ENCODE measurements at regions not wholly inside any gene's neighbourhood (a gene's known extent, or its start where the extent isn't known, plus 50 kb on each side); places are given as distances from the start of the nearest gene placed in this dataset.
"Not testable (repeated sequence)": the region's sequence is repeated elsewhere in the genome, so short reads cannot be mapped to it uniquely, and the experiment has no call there.

- DNase-seq (ENCODE audit: low read depth), result not testable (repeated sequence)
These were observed 227.1 kb upstream of the NBPF12 start for GRCh38 chr1:146710838-146711521.

GRCh38 chr1:146709302-146709701, 228.8 kb upstream of the NBPF12 start:
- not testable (repeated sequence) for DNase-seq (ENCODE audit: low read depth)

GRCh38 chr1:146704162-146704724, 233.9 kb upstream of the NBPF12 start:
- DNase-seq (ENCODE audit: low read depth), result not testable (repeated sequence)

GRCh38 chr1:146701320-146701719, 236.8 kb upstream of the NBPF12 start:
- not testable (repeated sequence) for DNase-seq (ENCODE audit: low read depth)

GRCh38 chr1:146695388-146695787, 242.7 kb upstream of the NBPF12 start:
- not testable (repeated sequence) for DNase-seq (ENCODE audit: low read depth)

- not testable (repeated sequence) for DNase-seq (ENCODE audit: low read depth)
These were observed 246.3 kb upstream of the NBPF12 start for GRCh38 chr1:146691798-146692197.

GRCh38 chr1:146688893-146689292, 249.2 kb upstream of the NBPF12 start:
- DNase-seq (ENCODE audit: low read depth), result not testable (repeated sequence)

GRCh38 chr1:146686777-146687366, 251.3 kb upstream of the NBPF12 start:
- DNase-seq (ENCODE audit: low read depth), result not testable (repeated sequence)

- not testable (repeated sequence) for DNase-seq (ENCODE audit: low read depth)
These were observed 255.0 kb upstream of the NBPF12 start for GRCh38 chr1:146683126-146683429.

- DNase-seq (ENCODE audit: low read depth), result not testable (repeated sequence)
These were observed 255.6 kb upstream of the NBPF12 start for GRCh38 chr1:146682227-146683125.

- not testable (repeated sequence) for DNase-seq (ENCODE audit: low read depth)
These were observed 264.3 kb upstream of the NBPF12 start for GRCh38 chr1:146673729-146674299.

- DNase-seq (ENCODE audit: low read depth), result not testable (repeated sequence)
These were observed 265.5 kb upstream of the NBPF12 start for GRCh38 chr1:146672608-146673007.

- not testable (repeated sequence) for DNase-seq (ENCODE audit: low read depth)
These were observed 266.5 kb upstream of the NBPF12 start for GRCh38 chr1:146671588-146671987.

- not testable (repeated sequence) for DNase-seq (ENCODE audit: low read depth)
These were observed 267.1 kb upstream of the NBPF12 start for GRCh38 chr1:146670832-146671566.

GRCh38 chr1:146666275-146666674, 271.8 kb upstream of the NBPF12 start:
- DNase-seq (ENCODE audit: low read depth), result not testable (repeated sequence)

GRCh38 chr1:146660242-146660641, 277.9 kb upstream of the NBPF12 start:
- not testable (repeated sequence) for DNase-seq (ENCODE audit: low read depth)

GRCh38 chr1:146656356-146657060, 281.6 kb upstream of the NBPF12 start:
- DNase-seq (ENCODE audit: low read depth), result not testable (repeated sequence)

GRCh38 chr1:146654763-146655162, 283.4 kb upstream of the NBPF12 start:
- not testable (repeated sequence) for DNase-seq (ENCODE audit: low read depth)

GRCh38 chr1:146645978-146646604, 292.0 kb upstream of the NBPF12 start:
- not testable (repeated sequence) for DNase-seq (ENCODE audit: low read depth)

- not testable (repeated sequence) for DNase-seq (ENCODE audit: low read depth)
These were observed 296.6 kb upstream of the NBPF12 start for GRCh38 chr1:146641534-146641933.
